ENCODE measurements at regions not wholly inside any gene's neighbourhood (a gene's known extent, or its start where the extent isn't known, plus 50 kb on each side); places are given as distances from the start of the nearest gene placed in this dataset.

DNA sequence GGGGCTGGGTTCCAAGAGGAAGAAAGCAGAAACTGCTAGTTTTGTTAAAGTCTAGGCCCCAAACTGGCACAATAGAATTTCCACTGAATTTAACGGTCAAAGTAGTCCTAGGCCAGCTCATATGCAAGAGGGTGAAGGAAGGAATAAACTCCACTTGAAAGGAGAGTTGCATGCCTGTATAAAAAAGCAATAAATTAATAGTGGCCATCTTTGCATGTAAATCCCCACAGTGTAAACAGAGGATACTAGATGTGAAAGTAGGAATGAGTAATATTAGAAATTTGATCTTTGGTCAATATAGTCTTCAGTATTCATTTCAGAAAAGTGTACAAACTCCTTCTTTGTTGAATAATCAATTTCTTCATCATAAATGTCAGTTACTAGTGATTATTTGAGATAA is 403.1 kb downstream of the TMEM232 start:
- no peak for TF ChIP-seq LEF1 (IDR thresholded peaks at IDR 0.05; ENCODE audit: borderline replicate concordance)
- no peak for TF ChIP-seq BHLHE40 (IDR thresholded peaks at IDR 0.05; ENCODE audit: borderline replicate concordance)
- TF ChIP-seq SUZ12 (IDR thresholded peaks at IDR 0.05): no peak
- TF ChIP-seq NFRKB (IDR thresholded peaks at IDR 0.05): no peak
- TF ChIP-seq FOXK2 (IDR thresholded peaks at IDR 0.05): no peak
- no peak for TF ChIP-seq FOXM1 (IDR thresholded peaks at IDR 0.05; ENCODE audit: borderline replicate concordance)
- TF ChIP-seq TARDBP (IDR thresholded peaks at IDR 0.05): no peak
- no peak for TF ChIP-seq ZNF384 (IDR thresholded peaks at IDR 0.05)
- no peak for TF ChIP-seq FOXA1 (IDR thresholded peaks at IDR 0.05)

All from HEK293T (cell line).